Midbrain (tissue), 1 donor: ENCODE measurements at regions not wholly inside any gene's neighbourhood (a gene's known extent, or its start where the extent isn't known, plus 50 kb on each side); places are given as distances from the start of the nearest gene placed in this dataset.
"Not testable (repeated sequence)": the region's sequence is repeated elsewhere in the genome, so short reads cannot be mapped to it uniquely, and the experiment has no call there.

Experiments used
- DNase-seq: peaks from one replicate; lab custom pipeline; 2025; lab: John Stamatoyannopoulos, UW

DNA sequence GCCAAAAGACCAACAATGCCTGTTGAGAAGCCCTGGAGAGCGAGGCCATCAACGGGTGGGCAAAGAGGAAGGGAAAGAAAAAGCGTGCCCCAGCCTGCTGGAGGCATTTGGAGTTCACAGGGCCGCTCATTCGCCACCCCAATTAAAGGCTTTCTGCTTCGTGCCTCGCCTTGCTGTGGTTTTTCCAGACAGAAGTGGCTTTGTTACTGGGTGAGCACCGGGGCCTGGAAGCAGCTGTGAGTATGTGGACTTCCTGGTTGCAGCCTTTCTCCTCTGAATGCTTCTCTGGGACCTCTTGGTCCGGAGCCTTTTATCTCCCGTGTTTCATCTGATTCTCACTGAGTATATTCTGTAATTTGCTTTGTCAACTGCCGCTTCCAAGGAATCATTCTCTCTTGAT is 118.1 kb upstream of the EGR2 start:
- DNase-seq: peak; percentile 1

DNA sequence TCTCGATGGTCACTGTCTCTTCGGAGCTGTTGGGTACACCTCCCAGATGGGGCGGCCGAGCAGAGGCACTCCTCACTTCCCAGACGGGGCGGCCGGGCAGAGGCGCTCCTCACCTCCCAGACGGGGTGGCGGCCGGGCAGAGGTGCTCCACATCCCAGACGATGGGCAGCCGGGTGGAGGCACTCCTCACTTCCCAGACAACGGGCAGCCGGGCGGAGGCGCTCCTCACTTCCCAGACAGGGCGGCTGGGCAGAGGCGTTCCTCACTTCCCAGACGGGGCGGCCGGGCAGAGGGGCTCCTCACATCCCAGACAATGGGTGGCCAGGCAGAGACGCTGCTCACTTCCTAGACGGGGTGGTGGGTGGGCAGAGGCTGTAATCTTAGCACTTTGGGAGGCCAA is 112.6 kb upstream of the EGR2 start:
- not testable (repeated sequence) for DNase-seq

DNA sequence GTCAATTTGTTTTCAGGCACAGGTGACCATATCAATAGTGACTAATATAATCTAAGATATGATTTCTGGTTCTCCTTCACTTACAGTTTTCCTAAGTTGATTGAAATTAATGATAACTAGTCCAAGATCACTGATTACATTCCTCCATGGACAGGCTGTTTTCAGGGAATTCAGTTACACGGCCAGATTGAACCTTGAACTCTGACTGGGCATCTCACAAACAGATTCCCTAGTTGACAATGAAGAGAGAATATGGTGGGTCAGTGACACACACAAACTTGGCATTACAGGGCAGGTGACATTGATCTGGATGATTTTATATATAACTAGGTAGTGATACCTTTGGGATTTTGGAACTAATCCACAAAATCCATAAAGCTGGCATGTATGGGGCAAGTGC is 110.2 kb upstream of the EGR2 start:
- DNase-seq: no peak

DNA sequence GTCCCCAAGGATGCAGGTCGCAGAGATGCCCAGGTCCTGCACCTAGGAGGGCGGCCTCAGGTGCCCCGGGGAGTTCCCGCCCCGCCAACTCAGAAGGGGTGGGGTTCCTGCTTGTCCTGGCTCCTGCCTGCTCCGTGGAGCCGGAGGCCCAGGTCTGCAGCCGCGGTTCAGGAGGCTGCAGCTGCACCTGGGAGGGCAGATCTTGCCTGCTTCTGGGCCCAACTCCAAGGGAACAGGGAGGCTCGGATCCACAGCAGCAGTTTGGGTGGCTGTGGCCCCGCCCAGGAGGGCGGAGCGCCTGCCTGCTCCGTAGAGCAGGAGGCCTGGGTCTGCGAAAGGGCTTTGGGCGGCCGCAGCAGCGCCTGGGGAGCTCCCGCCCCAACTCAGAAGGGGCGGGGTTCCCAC is 108.2 kb upstream of the EGR2 start:
- DNase-seq: no peak

DNA sequence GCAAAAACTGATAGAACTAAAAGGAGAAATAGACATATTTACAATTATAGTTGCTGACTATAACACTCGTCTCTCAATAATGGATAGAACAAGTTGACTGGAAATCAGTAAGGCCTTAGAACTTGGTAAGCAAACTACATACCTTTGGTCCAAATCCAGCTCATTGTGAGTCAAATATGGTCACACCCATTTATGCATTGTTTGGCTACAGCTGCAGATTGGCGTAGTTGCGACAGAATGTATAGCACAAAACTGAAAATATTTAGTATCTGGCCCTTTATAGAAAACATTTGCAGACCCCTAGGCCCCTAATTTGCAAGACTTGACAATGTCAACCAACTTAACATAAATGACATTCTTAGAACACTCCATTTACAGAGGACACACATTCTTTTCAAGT is 103.6 kb upstream of the EGR2 start:
- no peak for DNase-seq

DNA sequence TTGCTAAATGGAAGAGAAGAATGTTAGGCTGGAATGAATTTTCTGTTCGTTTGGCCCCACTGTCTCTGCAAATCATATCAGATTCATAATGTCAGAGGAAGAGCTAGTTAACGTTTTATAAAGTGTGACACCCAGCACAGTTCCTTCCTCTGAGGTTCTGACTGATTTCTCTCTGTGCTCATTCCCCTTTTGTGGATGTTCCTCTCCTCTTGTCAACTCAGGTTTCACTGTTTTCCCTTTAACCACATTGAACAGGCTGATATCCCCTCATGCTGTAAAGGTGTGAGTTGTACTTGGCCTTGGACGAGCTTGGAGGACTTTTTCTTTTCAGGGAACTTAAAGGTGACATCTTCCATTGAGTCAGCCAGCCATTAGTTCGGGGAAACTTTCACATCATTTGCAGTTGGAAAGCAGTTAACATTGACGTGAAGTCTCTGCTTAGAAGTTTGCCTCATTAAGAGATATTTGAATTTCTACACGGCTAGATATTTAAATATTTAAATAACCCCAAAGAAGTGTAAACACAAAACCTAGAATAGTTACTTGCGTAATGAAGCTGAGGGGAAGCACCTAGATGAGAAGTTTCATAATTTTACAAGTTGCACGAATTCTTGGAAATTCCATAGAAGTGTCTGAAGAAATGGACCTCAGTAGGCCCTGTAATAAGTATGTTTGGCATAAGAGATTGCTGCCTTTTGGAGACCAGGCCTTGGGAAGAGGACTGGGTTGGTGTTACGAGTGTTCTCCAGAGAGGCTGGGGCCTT is 101.5 kb upstream of the EGR2 start:
- no peak for DNase-seq

DNA sequence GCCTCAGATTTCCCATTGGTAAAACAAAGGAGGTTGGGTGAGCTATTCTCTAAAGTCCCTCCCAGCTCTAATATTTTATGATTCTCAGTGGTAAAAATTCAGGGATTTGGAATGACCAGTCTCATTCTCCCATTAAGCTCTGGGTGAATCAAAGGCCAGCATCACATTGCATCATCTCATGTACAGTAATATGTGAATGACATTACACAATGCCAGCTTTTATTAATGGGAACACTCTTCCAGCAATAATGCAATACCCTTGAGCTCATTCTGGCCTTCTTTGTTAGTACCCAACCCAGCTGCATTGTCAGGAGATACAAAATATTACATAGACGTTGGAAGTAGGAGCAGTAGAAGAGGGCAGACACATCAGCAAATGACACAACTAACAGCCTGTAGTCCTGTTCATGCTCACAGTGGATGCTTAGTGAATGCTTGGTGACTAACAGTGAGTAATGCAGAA is 100.0 kb upstream of the EGR2 start:
- no peak for DNase-seq

DNA sequence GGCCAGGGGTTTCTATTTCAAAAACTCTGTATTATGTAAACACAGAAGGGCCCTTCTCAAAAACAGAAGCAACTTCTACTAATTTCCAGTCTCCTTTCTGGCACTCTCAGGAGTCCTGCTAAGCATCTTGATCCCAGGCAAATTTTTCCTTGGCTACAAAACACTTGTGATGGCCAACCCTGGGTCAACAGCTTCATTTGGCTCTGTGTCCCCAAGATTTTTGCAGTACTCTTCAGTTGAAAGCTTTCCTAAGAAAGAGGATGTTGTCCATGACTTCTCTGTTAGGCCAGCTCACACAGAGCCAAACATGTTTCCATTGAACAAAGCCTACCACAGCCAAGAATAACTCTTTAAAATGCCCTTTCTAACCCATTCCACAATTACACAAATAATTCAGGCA is 99.0 kb upstream of the EGR2 start:
- DNase-seq: no peak

DNA sequence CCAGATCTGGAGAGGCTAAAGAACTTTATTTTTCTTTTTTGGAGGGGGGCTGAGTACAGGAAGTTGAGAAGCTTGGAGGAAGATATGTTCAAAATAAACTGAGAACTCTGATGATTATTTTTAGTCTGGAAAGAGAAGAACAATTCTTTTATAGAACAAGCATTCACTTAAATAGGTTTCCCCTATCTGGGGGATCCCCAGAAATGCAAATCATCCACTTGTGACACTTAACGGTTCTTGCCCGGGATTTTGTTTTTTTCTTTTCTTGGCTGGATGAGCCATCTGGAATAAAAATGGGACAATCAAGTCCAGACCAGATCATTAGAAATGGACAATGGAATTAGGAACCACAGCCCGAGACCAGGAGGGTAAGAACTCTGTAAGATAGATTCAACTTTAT is 95.9 kb upstream of the EGR2 start:
- no peak for DNase-seq

DNA sequence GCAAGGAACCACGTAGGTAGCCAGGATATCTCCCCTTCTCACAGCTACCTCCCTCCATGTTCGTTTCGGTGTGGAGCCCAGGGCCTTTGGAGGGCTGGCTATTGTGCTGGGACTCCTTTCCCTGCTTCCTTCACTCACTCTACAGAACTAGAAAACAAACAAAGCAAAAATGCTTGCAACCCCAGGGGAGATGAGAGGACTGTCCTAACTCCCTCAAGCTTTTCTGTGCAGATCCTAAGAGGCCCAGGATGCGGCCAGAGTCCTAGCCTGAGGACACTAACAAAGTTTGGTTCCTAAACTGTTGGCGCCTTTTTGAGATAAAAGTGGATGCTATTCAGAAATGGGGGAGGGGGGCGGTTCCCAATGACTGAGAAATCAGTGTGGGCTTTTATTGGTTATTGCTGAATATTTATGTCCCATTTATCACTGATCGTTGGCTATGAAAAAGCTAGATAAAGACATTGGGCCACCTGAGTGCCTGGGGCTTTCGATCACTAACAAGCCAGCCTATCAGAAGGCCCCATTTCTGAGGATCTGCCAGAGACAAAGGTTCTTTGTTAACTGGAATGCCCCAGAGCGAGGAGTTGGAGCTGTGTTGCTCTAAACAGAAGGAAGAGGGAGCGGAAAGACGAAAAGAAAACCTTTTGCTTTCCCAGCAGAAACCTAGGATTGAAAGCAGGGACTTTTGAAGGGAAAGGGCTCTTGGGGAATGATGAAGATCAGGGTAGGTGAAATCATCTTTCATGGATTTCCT is 95.2 kb upstream of the EGR2 start:
- peak; percentile 55 for DNase-seq

DNA sequence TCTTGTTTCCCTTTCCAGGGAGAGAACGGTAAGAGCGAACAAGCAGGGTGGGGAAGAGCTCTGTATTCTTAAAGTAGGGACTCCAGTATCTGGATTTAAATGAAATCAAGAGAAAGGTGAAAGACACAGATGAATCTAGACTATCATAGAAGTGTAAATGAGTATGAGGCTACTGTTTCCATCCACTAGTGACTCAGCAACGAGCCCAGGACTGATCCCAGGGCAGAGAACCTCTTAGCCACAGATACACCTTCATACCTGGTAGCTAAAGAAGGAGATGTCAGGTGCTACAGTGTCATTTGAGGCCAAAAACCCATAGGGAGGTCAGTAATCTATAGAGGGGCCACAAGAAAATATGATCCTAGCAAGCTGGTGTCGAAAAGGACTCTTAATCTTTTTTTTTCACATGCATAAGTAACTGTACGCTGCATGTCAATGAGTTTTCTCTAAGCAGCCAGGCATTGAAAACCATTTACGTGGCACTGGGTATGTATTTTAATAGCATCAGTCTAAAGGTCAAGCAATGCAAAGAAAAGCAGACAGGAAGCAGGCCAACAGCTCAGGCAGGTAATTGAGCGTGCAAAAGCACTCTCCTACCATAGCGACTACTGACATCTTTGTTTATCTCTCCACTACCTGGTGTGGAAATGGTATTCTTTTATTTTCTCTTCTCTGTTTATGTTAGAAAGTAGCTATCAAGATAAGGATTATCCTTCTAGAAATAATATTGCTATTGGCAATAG is 91.5 kb upstream of the EGR2 start:
- no peak for DNase-seq

DNA sequence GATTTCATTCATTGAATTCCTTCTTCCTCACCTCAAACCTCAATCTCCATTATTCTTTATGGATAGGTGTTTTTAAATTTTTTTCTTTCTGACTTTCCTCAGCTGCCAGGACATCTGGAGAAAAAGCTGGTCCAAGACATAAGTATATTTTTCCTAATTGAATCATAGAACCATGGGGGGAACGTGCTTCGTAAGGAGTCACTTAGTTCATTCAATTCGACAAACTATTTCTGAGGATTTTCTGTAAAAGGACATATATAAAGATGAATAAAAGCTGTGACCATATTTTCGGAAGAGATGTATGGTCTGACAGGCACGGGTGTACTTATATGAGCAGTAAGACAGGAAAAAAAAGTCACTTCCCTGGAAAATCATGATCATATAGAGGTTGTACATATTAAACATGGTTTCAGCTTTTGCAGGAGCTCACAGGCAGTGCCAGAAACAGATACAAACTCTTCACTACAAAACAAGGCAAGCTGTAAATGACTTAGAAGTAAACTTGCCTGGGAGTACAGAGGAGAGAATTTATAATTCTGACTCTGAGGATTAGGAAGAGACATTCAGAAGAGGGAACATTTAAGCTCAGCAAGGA is 88.2 kb upstream of the EGR2 start:
- DNase-seq: no peak

DNA sequence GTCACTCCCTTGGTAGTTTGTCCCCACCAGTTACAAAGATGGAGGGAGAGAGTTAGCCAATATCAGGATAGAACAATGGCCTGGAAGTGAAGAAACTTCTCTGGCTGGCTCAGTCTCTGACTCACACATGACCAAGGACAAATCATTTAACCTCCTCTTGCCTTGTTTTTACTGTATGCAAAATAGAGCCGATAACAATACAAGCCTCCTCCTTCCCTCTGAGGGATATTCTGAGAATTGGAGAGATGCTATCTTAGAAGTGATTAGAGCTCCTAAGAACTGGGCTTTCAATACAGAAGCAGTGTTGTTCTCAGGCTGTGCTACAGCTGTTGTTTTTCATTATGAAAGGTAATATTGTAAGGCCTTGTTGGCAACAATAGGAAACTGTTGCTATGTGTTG is 87.7 kb upstream of the EGR2 start:
- no peak for DNase-seq

DNA sequence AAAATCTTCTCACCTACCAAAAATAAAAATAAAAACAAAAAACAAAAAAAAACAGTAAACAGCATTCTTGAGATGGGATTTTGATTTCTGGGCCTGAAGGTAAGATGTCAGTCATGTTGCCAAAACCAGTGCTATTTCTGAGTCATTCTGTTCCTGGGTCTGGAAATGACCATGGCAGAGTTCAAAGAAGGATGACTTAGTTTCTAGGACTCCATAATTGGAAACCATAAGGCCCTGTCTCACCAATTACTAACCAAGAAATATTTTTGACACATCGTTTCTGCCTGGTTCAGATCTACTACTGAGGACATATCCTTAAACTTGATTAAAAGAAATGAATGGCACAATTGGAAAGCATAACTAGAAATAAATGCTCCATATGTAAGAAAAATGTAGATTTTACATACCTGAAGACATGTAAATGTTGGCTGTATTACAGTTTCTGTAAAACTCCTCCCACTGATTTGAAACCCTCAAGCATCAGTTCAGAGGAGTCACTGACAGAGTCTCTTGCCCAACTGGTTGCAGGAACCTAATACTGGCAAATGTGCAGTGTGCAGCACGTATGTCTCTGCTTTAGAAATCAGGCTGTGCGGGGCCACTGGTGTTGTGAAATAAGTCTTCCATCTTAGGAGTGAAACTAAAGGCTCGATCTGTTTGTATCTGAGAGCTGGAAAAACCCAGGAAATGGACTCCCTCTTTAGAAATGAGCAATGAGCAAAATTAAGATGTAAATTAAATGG is 84.8 kb upstream of the EGR2 start:
- DNase-seq: no peak

DNA sequence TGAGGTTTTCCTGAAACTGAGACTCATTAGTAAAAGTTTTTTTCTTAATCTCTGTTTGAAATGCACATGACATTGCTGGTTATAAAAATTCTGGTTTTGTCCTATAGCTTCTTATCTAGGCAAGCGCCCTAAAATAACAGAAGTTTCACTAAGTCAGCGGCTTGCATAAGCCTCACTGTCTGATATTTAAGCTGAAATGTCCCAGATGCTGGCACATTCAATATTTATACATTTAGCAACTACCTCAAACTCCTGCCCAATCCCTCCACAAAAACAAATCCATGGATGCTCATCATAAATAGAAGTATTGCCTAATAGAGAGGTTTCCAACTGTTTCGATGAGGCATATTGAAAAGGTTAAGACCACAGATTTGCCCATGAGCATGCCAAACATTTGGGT is 83.1 kb upstream of the EGR2 start:
- no peak for DNase-seq

DNA sequence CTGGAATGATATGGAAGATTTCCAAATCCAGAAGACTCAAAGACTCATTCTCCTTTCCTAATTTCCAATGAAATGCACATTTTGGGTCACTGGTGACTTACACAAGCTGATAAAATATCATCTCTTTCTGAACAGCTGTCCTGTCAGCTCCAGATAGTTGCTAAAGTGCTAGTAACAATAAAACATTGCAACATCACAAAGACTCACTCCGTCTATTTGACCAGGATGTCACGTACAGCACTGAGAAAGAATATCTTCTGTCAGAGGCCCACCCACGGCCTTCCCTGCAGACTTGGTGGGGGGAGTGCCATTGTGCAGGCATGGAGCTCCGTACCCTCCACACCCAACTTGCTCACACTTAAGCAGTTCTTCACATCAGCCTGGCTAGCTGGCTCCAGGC is 78.9 kb upstream of the EGR2 start:
- no peak for DNase-seq

DNA sequence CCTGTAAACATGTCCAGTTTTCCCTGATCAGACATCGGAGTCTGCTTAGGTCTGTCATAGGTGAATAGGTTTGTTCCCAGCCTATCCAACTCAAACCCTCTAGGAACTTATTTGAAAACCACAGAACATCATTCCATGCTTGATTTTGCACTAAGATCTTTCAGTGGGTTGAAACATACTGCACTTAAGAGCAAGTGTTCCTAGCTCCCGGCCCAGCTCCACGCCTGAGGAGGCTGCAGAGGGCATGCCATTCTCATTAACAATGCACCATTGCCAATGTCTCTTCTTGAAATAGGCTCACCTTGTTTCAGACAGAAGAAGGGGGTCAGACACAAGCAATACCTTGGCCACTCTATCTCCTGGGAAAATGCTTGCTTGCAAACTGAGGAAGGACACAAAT is 78.0 kb upstream of the EGR2 start:
- no peak for DNase-seq

DNA sequence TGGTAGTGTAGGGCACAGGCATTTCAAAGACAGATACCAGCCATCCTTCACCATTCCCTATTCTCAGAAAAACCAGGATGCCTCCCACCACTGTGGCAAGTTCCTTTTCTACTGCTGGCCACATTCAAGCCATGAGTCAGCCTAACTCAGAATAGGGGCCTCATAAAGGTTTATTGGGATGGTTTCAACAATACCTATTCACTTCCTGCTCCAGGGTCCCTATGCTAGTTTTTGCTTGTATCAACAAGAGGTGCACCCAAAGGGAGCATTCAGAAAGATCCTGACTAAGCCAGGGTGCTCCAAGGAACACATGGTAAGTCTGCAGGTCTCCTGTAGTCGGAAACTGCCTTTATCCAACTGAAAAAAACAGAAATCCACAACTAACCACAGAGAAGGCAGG is 76.9 kb upstream of the EGR2 start:
- no peak for DNase-seq

DNA sequence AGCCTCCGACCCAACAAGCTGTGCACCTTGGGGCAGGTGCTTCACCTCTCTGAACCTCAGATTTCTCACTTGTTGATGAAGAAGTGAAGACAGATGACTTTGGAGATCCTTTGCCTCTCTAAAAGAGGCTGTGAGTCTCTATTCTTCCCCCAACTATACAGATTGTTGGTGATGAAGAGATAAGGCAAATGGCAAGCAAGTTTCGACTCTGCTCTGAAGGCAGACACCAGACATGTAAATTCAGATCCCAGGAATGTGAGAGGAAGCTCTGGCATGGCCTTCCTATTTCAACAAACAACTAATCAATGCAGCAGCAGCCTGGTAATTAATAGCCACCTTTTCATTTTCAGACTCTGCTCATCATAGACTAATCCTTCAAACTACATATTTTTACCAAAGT is 74.2 kb upstream of the EGR2 start:
- DNase-seq: no peak

DNA sequence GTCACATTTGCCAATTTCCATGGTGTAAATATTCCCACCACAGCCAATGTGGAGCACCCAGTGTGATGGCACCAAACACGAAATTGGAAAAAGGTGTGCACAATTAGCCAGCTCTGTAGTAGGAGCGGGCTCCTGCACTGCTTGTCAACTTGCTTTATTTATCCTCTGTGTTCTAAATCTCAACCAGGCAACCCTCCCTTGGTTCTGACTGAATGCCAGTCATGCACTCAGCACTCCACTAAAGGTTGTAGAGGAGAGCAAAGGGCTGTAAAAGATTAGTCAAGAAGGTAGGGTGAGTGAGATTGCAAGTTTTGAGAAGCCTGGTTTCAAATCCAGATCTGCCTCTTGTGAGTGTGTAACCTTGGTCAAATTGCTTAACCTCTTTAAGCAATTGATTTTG is 71.5 kb upstream of the EGR2 start:
- no peak for DNase-seq

DNA sequence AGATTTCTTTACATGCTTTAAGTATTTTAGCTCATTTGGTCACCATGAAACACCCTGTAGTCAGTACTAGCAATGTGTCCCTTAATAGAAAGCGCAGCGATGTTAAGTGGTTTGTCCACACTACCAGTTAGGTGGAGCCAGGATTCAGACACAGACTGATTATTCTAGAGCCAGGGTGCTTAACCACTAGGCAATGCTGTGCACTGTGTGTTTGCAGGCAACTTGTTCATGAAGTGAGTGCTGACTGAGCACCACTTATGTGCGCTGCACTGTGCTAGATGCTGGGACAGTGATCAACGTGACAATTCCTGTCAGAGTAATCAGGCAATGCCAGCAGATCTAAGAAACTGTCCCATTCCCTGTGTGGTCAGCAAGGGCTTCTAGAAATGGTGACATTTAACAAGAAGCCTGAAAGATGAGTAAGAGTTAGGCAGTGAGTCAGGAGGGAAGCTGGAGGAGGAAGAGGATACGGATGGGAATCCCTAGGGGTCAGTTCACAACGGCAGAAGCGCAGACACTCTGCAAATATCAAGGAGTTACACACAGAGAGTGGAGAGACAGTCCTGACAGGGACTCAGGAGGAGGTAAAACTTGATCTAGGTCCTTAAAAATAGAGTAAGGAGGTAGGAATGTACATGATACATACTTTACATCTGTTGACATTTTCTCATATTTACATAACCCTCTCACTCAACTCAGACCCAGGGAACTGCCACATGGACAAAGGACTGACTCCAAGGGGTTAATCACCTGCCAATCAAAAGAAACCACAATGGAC is 69.7 kb upstream of the EGR2 start:
- no peak for DNase-seq
